AG10803 (cell line): ENCODE measurements at regions not wholly inside any gene's neighbourhood (a gene's known extent, or its start where the extent isn't known, plus 50 kb on each side); places are given as distances from the start of the nearest gene placed in this dataset.

Source experiments
- DNase-seq: peaks from one replicate; pipeline ENCODE4 v3.0.0; 2010; ENCODE audit warnings: low read depth
- H3K4me3 ChIP-seq: 2 replicates; pipeline ENCODE4 v1.5.1; 2011; ENCODE audit warnings: mild to moderate bottlenecking, low read length, control low read depth
- CTCF ChIP-seq: conservative IDR thresholded peaks from 2 replicates; pipeline ENCODE4 v1.5.1; 2011; ENCODE audit warnings: mild to moderate bottlenecking, low read length, control low read depth, inconsistent platforms

- no peak overlapping the region for H3K4me3 ChIP-seq
- TF ChIP-seq CTCF, result no peak
- no peak for DNase-seq
Observed at GRCh38 chr22:48104102-48104738, 1341.8 kb downstream of the TBC1D22A start.

GRCh38 chr22:48103126-48103875 is 1340.9 kb downstream of the TBC1D22A start:
- no peak for TF ChIP-seq CTCF
- no peak for DNase-seq
- no peak overlapping the region for H3K4me3 ChIP-seq

- no peak for TF ChIP-seq CTCF
- no peak for DNase-seq
- H3K4me3 ChIP-seq, result no peak overlapping the region
Observed at GRCh38 chr22:48102581-48102980, 1340.1 kb downstream of the TBC1D22A start.

GRCh38 chr22:48101704-48102103 is 1339.3 kb downstream of the TBC1D22A start:
- DNase-seq, result no peak
- H3K4me3 ChIP-seq, result no peak overlapping the region
- TF ChIP-seq CTCF, result no peak

- no peak overlapping the region for H3K4me3 ChIP-seq
- TF ChIP-seq CTCF, result no peak
- DNase-seq, result no peak
Observed at GRCh38 chr22:48100685-48101417, 1338.4 kb downstream of the TBC1D22A start.

GRCh38 chr22:48099671-48100070 is 1337.2 kb downstream of the TBC1D22A start:
- DNase-seq, result no peak
- no peak overlapping the region for H3K4me3 ChIP-seq
- no peak for TF ChIP-seq CTCF
